ENCODE measurements at regions not wholly inside any gene's neighbourhood (a gene's known extent, or its start where the extent isn't known, plus 50 kb on each side); places are given as distances from the start of the nearest gene placed in this dataset.
A peak's percentile ranks its signal among the peaks of the same experiment; 100 is the strongest.

DNA sequence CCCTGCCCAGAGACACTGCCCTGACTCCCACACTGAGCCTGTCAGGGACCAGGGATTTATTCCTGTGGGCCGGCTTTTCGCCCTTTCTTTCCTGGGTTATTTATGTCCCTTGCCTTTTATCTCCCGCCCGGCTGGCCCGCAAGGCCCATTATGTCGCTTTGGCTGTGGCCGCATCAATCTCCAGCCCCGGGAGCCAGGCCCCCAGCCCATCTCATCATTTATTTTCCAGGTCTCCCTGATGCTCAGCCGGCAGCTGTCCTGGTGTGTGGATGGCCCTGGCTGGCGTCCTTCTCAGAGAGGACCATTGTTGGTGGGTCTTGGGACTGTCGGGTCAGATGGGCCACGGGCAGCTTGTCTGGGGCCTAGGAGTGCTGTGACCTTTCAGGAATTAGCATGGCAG, 82.3 kb downstream of the FAM241B start:
- Mint-ChIP-seq H3K9me3 (no peaks in the 10 kb centered on the region), H3K27ac (no peak overlapping the region), H3K36me3 (no peaks in the 10 kb centered on the region)
- no peak for ATAC-seq
- DNase-seq (ENCODE audit: low spot score in 2 of 2) = no peak

DNA sequence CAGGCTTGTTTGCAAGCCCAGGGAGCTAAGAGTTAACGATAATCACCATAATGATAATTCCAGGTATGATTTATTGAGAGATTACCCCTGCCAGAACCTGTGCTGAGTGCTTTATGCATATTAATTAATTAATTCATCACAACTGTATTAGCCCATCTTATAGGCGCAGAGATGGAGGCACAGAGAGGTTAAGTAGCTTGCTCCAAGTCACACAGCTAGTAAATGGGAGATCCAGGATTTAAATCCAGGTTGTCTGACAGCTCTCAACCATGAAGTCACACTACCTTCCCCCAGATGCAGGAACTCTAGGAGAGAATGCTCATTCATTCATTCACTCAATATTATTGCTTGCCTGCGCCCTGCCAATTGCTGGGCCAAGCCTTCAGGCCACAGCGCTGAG, 84.5 kb downstream of the FAM241B start:
- H3K27ac Mint-ChIP-seq = no peak overlapping the region

DNA sequence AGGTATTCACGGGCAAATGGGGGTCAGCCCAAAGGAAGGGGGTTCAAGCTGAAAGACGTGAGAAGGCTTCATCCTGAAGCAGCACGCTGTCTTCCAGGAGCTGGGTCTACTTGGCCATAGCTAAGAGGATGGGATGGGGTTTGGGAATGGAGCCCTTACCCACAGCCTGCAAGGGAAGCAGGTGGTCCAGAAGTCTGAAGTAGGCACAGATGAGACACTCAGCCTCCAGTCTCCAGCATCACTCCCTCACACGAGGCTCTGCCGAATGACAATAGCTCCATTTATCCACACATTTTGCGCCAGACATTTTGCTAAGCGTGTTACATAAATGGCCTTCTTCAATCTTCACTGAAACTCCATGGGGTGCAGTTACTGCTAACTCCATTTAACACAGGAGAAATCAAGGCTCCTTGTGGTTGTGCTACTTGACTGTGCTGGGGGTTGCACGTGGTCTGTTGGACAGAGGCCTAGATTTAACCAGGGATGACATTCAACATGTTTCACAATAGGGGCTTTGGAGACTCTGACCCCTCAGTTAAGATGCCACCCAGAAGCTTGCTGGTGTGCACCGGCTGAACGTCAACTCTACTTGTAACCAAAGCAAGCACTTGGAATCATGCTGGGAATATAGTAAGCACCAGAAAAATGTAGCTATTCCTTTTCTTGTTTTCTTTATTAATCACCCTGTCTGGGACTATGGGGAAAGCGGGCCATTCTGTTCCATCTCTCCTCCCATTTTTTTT, 85.3 kb downstream of the FAM241B start:
- no peak overlapping the region for H3K27ac Mint-ChIP-seq
- H3K9me3 Mint-ChIP-seq = no peaks in the 10 kb centered on the region
- ATAC-seq (no peak), DNase-seq (ENCODE audit: low spot score in 2 of 2) (no peak)
- no peaks in the 10 kb centered on the region for H3K36me3 Mint-ChIP-seq

More for the DNA sequence above, 84.5 kb downstream of the FAM241B start:
- no peaks in the 10 kb centered on the region for H3K36me3 Mint-ChIP-seq
- DNase-seq (ENCODE audit: low spot score in 2 of 2) (no peak), ATAC-seq (no peak)
- no peaks in the 10 kb centered on the region for H3K9me3 Mint-ChIP-seq

GRCh38 chr10:69715899-69716606, 85.7 kb upstream of the COL13A1 start:
- ATAC-seq (no peak), DNase-seq (ENCODE audit: low spot score in 2 of 2) (no peak)
- Mint-ChIP-seq H3K27ac (no peak overlapping the region), H3K9me3 (no peaks in the 10 kb centered on the region), H3K36me3 (no peaks in the 10 kb centered on the region)

DNA sequence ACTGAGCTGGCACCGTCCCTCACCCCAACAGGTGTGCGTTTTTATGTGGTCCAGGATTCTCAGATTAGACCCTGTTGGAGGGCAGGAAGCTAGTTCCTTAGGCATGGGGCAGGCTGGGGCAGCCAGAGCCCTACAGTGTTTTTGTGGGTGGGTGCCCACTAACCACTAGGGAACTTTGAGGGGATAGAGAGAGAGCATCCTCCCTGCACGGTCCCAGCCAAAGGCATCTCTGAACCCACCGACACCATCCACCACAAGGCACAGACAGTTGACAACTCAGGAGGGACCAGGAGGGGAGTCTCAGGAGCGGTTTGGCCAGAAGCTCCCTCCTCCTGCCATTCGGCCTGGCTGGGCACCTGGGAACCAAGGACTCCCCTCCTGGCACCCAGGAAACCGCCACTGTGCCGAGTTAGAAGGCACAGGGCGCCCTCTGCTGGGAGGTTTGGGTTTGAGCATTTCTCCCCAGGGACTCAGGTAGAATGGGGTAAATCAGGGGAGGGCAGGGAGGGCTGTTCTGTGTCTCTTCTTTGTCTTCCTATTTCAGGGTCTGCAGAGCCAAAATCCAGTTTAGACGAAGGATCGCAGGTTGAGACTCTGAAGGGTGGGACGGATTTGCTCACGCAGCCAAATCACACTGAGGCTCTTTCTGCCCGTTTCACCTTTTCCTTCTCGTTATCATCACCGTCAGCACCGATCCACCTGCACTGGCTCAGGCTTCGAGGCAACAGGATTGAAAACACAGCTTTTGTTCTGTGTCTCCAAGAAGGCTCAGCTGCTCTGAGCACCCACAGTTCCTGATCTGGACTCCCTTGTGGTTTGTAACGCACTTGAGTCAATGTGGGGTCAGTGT, 84.8 kb upstream of the COL13A1 start:
- Mint-ChIP-seq H3K27ac (no peak overlapping the region), H3K9me3 (no peaks in the 10 kb centered on the region), H3K36me3 (no peaks in the 10 kb centered on the region)
- ATAC-seq (peak; percentile 58 to 59), DNase-seq (ENCODE audit: low spot score in 2 of 2) (peak in 1 of 2 donors; percentile 76)

- H3K9me3 Mint-ChIP-seq = no peaks in the 10 kb centered on the region
- DNase-seq (ENCODE audit: low spot score in 2 of 2) (no peak), ATAC-seq (no peak)
- H3K27ac Mint-ChIP-seq = no peak overlapping the region
- H3K36me3 Mint-ChIP-seq = no peaks in the 10 kb centered on the region
Measured at GRCh38 chr10:69718951-69719350, 82.8 kb upstream of the COL13A1 start.

DNA sequence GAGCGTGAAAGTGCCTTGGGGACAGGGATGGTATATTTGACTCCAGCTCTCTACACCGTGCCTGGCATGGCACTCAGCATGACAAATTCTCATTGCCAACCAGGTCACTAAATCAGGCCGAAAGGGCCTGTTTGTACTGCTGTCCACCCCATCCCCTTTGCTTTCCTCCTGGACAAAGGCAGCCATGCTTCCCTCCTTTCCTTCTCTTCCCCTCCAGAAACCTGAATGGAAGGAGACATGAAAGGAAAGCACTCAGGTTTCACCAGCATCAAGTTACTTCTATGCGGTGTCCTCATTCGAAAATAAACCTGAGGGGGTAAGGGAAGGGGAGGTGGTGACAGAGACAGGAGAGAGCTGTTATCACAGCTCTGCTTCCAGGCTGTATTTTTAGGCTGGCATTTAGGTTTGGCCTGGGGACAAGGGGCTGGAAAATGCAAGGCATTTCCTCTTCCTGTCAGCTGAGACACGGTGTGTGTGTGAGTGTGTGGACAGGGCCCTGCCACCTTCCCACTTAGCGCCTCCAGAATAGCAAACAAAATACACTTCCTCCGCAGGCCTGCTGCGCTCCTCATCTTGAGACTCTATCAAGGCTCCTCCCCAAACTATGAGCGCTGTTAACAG, 79.9 kb upstream of the COL13A1 start:
- no peak for ATAC-seq
- DNase-seq (ENCODE audit: low spot score in 2 of 2) = no peak
- Mint-ChIP-seq H3K27ac (no peak overlapping the region), H3K36me3 (no peaks in the 10 kb centered on the region), H3K9me3 (no peaks in the 10 kb centered on the region)

DNA sequence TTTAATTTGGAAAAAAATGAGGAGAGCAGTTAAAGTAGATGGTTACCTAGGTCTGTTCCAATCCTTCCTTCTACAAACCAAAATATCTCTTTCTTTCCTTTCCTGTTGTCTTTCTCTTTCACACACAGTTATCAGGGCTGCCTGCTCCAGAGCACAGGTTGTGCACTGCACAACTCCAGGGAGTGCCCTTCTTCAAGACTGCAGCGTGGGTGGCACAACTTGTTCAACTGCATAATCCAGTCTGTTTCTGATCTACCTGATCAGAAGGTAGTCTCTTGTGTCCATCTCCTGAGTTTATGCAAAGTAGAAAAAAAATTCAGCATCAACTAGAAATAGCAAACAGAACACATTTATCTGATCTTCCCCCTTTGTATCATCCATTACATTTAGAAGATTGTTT, 78.1 kb upstream of the COL13A1 start:
- H3K9me3 Mint-ChIP-seq = no peaks in the 10 kb centered on the region
- H3K36me3 Mint-ChIP-seq = no peaks in the 10 kb centered on the region
- no peak for ATAC-seq
- DNase-seq (ENCODE audit: low spot score in 2 of 2) = no peak
- no peak overlapping the region for H3K27ac Mint-ChIP-seq

GRCh38 chr10:69726850-69727249, 74.9 kb upstream of the COL13A1 start:
- no peaks in the 10 kb centered on the region for H3K36me3 Mint-ChIP-seq
- H3K27ac Mint-ChIP-seq = no peak overlapping the region
- ATAC-seq = no peak
- H3K9me3 Mint-ChIP-seq = no peaks in the 10 kb centered on the region
- DNase-seq (ENCODE audit: low spot score in 2 of 2) = no peak

GRCh38 chr10:69728335-69728870, 73.3 kb upstream of the COL13A1 start:
- ATAC-seq = peak in 1 of 2 donors; percentile 62

GRCh38 chr10:69729326-69730048, 72.2 kb upstream of the COL13A1 start:
- Mint-ChIP-seq H3K27ac (no peak overlapping the region), H3K9me3 (no peaks in the 10 kb centered on the region), H3K36me3 (no peaks in the 10 kb centered on the region)
- DNase-seq (ENCODE audit: low spot score in 2 of 2) (no peak), ATAC-seq (no peak)

More at GRCh38 chr10:69728335-69728870, 73.3 kb upstream of the COL13A1 start:
- no peak for DNase-seq (ENCODE audit: low spot score in 2 of 2)
- Mint-ChIP-seq H3K9me3 (no peaks in the 10 kb centered on the region), H3K27ac (peak overlapping the region; percentile 38 to 44), H3K36me3 (no peaks in the 10 kb centered on the region)

- H3K9me3 Mint-ChIP-seq = no peaks in the 10 kb centered on the region
- ATAC-seq = no peak
Measured at GRCh38 chr10:69730251-69731156, 71.2 kb upstream of the COL13A1 start.

DNA sequence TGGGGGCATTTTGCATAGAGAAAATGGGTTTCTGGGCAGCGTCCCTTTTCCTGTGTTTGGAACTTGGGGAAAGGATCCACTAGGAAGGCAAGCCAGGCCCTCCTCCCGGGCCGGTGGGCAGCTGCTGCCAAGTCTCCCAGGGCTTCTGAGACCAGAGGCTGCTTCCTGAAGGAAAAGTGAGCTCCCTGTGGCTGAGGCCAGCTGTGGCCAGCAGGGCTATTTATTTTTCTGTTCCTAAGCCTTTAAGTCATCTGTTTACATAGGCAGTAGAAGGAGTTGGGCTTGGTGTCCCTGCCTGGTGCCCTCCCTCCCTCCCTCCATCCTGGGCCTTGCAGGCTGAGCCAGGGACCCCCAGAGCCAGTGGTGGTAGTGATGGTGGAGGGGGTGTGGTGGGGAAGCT, 70.5 kb upstream of the COL13A1 start:
- H3K27ac Mint-ChIP-seq = no peak overlapping the region

More at GRCh38 chr10:69730251-69731156, 71.2 kb upstream of the COL13A1 start:
- H3K36me3 Mint-ChIP-seq = no peaks in the 10 kb centered on the region
- H3K27ac Mint-ChIP-seq = no peak overlapping the region
- no peak for DNase-seq (ENCODE audit: low spot score in 2 of 2)

GRCh38 chr10:69731698-69732097, 70.0 kb upstream of the COL13A1 start:
- DNase-seq (ENCODE audit: low spot score in 2 of 2) (no peak), ATAC-seq (no peak)
- Mint-ChIP-seq H3K27ac (no peak overlapping the region), H3K36me3 (no peaks in the 10 kb centered on the region), H3K9me3 (no peaks in the 10 kb centered on the region)

More for the DNA sequence above, 70.5 kb upstream of the COL13A1 start:
- ATAC-seq = no peak
- no peaks in the 10 kb centered on the region for H3K36me3 Mint-ChIP-seq
- DNase-seq (ENCODE audit: low spot score in 2 of 2) = no peak
- H3K9me3 Mint-ChIP-seq = no peaks in the 10 kb centered on the region

DNA sequence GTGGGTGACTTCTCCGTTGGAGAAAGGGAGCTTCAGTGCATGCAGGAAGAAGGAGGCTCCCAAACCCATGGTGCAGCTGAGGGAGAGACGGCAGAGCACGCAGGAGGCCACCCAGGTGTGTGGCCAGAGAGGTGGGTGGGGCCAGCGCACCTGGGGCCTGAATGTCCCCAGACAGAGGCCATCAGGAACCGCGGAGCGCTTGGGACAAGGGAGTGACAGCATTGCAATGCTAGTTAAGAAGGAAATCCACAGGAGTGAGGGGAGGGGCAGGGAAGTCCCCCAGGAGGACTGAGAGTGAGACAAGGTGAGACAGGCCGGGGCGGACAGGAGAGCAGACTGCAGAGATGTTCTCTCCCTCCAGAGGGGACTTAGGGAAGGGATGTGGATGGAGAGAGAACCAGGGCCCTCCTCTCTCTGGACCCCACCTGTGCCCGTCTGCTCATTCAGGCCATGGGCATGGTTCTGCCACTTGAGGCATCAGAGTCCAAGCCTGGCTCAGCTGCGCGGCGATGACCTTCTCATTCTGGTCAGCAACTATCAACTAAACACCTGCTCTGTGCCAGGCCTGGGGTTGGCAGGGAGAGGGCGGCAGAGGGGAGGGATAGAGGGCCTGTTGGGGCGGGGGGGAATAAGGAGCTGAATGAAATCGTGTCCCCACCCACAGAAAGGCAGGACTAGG, 69.4 kb upstream of the COL13A1 start:
- Mint-ChIP-seq H3K36me3 (no peaks in the 10 kb centered on the region), H3K9me3 (no peaks in the 10 kb centered on the region), H3K27ac (no peak overlapping the region)
- DNase-seq (ENCODE audit: low spot score in 2 of 2) = no peak
- no peak for ATAC-seq
